Caco-2 (cell line): ENCODE measurements at regions not wholly inside any gene's neighbourhood (a gene's known extent, or its start where the extent isn't known, plus 50 kb on each side); places are given as distances from the start of the nearest gene placed in this dataset.

Experiments used
- BruUV-seq: library from RNA; stranded (reverse); fragments of 400-500 nt; replicated peaks from 2 replicates; lab custom pipeline; 2021; lab: Mats Ljungman, UMichigan
- CTCF ChIA-PET: fragments of 300-600 bp; sonication (Branson Sonifier 250); formaldehyde crosslinking; loops from one replicate; lab custom pipeline; 2022; ENCODE audit warnings: antibody characterized with exemption; lab: Charles Lee
- POLR2A ChIA-PET: fragments of 300-600 bp; sonication (Branson Sonifier 250); formaldehyde crosslinking; loops from one replicate; lab custom pipeline; 2022; ENCODE audit warnings: antibody characterized with exemption; lab: Charles Lee
- DNase-seq, 2 experiments: peaks; one replicate each; pipeline versions ENCODE4 v3.0.0 to v3.0.0-alpha.2; 2020 to 2022
- H3K27me3 ChIP-seq: replicated peaks from 2 replicates; pipeline ENCODE4 v1.6.0; 2011; ENCODE audit warnings: low read length; ENCODE audit not compliant: control insufficient read depth, insufficient read depth
- H3K36me3 ChIP-seq: 2 replicates; pipeline ENCODE4 v1.5.1; 2011; ENCODE audit warnings: low read length; ENCODE audit not compliant: control insufficient read depth, insufficient read depth
- H3K4me1 ChIP-seq: fragments of 250-450 bp; sonication (Bioruptor Pico); 2 replicates; pipeline ENCODE4 v1.5.1; 2020; ENCODE audit warnings: mild to moderate bottlenecking
- H3K4me3 ChIP-seq: 2 replicates; pipeline ENCODE4 v1.5.1; 2011; ENCODE audit warnings: low read depth, mild to moderate bottlenecking, control low read depth, low read length
- H3K9me3 ChIP-seq: fragments of 250-450 bp; sonication (Bioruptor Pico); 2 replicates; pipeline ENCODE4 v1.5.1; 2020; ENCODE audit warnings: mild to moderate bottlenecking, moderate library complexity
- H3K27ac Mint-ChIP-seq: one replicate; pipeline ENCODE4 v1.8.0; 2022; ENCODE audit warnings: mixed read lengths; ENCODE audit not compliant: unreplicated experiment
- H3K27me3 Mint-ChIP-seq: one replicate; pipeline ENCODE4 v1.8.0; 2022; ENCODE audit warnings: mixed read lengths; ENCODE audit not compliant: insufficient read depth, unreplicated experiment
- H3K36me3 Mint-ChIP-seq: one replicate; pipeline ENCODE4 v1.8.0; 2022; ENCODE audit warnings: mild to moderate bottlenecking, mixed read lengths; ENCODE audit not compliant: insufficient read depth, unreplicated experiment
- H3K4me1 Mint-ChIP-seq: one replicate; pipeline ENCODE4 v1.8.0; 2022; ENCODE audit warnings: low read depth, mixed read lengths; ENCODE audit not compliant: unreplicated experiment
- H3K4me3 Mint-ChIP-seq: one replicate; pipeline ENCODE4 v1.8.0; 2022; ENCODE audit warnings: mild to moderate bottlenecking, moderate library complexity, mixed read lengths; ENCODE audit not compliant: unreplicated experiment
- H3K9me3 Mint-ChIP-seq: one replicate; pipeline ENCODE4 v1.8.0; 2022; ENCODE audit warnings: mixed read lengths; ENCODE audit not compliant: unreplicated experiment
- intact Hi-C: fragments of 100-400 bp; cut with micrococcal nuclease; formaldehyde crosslinking; loops from one replicate; pipeline ENCODE4 v1.10.0; 2022; ENCODE audit not compliant: unreplicated experiment
- TF ChIP-seq, protein P1 (sequence below), 2 experiments: fragments of 200-600 bp in 1 of 2; IDR thresholded peaks; 1 replicate in 1 of 2; 2 replicates in 1 of 2; pipeline versions ENCODE4 v1.5.1 to v1.8.0; 2011 to 2022; ENCODE audit warnings: antibody characterized with exemption in 1 of 2, control low read depth in 1 of 2, inconsistent platforms in 1 of 2, low read depth in 1 of 2, low read length in 1 of 2, mild to moderate bottlenecking in 1 of 2, moderate library complexity in 1 of 2; ENCODE audit not compliant: insufficient read depth in 1 of 2, severe bottlenecking in 1 of 2, unreplicated experiment in 1 of 2

DNA sequence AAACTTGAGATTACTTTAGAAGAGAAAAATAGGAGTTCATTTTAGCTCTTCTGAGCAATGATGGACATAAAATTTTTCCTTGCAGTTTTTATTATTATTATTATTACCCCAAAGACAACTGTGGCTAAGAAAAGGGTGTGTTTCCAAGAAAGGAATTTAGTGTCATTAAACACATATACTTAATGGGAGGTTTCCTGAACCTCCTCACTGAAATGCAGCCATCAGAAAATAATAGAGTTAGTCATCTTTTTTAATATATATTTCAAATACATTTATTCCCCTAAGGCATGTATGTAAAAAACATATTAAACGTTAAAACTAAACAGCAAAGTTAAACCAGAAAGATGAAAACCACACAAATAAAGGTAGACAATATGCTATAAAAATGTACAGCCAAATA is 66.8 kb downstream of the CRPPA start:
- H3K27me3 ChIP-seq: no peaks in the 10 kb centered on the region
- H3K4me3 ChIP-seq: no peak overlapping the region
- no peaks in the 10 kb centered on the region for H3K9me3 ChIP-seq
- Mint-ChIP-seq H3K9me3 (peaks cover 16% of the 10 kb centered on the region), H3K27ac (no peak overlapping the region), H3K36me3 (no peaks in the 10 kb centered on the region), H3K4me1 (peaks cover 2% of the 10 kb centered on the region), H3K4me3 (no peak overlapping the region), H3K27me3 (no peaks in the 10 kb centered on the region)
- CTCF ChIA-PET: no interaction called here
- no TSS peak for BruUV-seq
- no peaks in the 10 kb centered on the region for H3K36me3 ChIP-seq
- H3K4me1 ChIP-seq: no peaks in the 10 kb centered on the region; the same call in 1 of the 2 replicates
- no peak for DNase-seq
- intact Hi-C loops: no loop called here
- TF ChIP-seq, protein P1, sequence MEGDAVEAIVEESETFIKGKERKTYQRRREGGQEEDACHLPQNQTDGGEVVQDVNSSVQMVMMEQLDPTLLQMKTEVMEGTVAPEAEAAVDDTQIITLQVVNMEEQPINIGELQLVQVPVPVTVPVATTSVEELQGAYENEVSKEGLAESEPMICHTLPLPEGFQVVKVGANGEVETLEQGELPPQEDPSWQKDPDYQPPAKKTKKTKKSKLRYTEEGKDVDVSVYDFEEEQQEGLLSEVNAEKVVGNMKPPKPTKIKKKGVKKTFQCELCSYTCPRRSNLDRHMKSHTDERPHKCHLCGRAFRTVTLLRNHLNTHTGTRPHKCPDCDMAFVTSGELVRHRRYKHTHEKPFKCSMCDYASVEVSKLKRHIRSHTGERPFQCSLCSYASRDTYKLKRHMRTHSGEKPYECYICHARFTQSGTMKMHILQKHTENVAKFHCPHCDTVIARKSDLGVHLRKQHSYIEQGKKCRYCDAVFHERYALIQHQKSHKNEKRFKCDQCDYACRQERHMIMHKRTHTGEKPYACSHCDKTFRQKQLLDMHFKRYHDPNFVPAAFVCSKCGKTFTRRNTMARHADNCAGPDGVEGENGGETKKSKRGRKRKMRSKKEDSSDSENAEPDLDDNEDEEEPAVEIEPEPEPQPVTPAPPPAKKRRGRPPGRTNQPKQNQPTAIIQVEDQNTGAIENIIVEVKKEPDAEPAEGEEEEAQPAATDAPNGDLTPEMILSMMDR (IDR thresholded peaks at IDR 0.05; ENCODE audit: insufficient read depth in 1 of 2, low read depth in 1 of 2, low read length in 1 of 2, severe bottlenecking in 1 of 2, unreplicated experiment in 1 of 2): no peak
- POLR2A ChIA-PET: no interaction called here

GRCh38 chr7:16353226-16353625 is 68.1 kb downstream of the CRPPA start:
- Histone ChIP-seq H3K4me3 (no peak overlapping the region), H3K9me3 (no peaks in the 10 kb centered on the region), H3K4me1 (no peaks in the 10 kb centered on the region), H3K36me3 (no peaks in the 10 kb centered on the region), H3K27me3 (no peaks in the 10 kb centered on the region)
- TF ChIP-seq, protein P1 (IDR thresholded peaks at IDR 0.05; ENCODE audit: insufficient read depth in 1 of 2, low read depth in 1 of 2, low read length in 1 of 2, severe bottlenecking in 1 of 2, unreplicated experiment in 1 of 2): no peak
- Mint-ChIP-seq H3K9me3 (peaks cover 22% of the 10 kb centered on the region), H3K27me3 (no peaks in the 10 kb centered on the region), H3K4me3 (no peak overlapping the region), H3K36me3 (no peaks in the 10 kb centered on the region), H3K27ac (no peak overlapping the region), H3K4me1 (no peaks in the 10 kb centered on the region)
- no TSS peak for BruUV-seq
- CTCF ChIA-PET: no interaction called here
- intact Hi-C loops: no loop called here
- POLR2A ChIA-PET: no interaction called here
- no peak for DNase-seq

- Histone ChIP-seq H3K27me3 (no peaks in the 10 kb centered on the region), H3K9me3 (no peaks in the 10 kb centered on the region; the same call in 1 of the 2 replicates), H3K4me3 (no peak overlapping the region), H3K36me3 (no peaks in the 10 kb centered on the region), H3K4me1 (peaks cover 17% of the 10 kb centered on the region)
- no peak overlapping the region for H3K4me3 Mint-ChIP-seq
- H3K4me1 Mint-ChIP-seq: peaks cover 7% of the 10 kb centered on the region
- no peak for DNase-seq
- H3K27ac Mint-ChIP-seq: no peak overlapping the region
- no peaks in the 10 kb centered on the region for H3K27me3 Mint-ChIP-seq
- intact Hi-C loops: no loop called here
- ChIA-PET POLR2A (no interaction called here), CTCF (no interaction called here)
- BruUV-seq: no TSS peak
- H3K9me3 Mint-ChIP-seq: peaks cover 22% of the 10 kb centered on the region
- H3K36me3 Mint-ChIP-seq: no peaks in the 10 kb centered on the region
- TF ChIP-seq, protein P1 (IDR thresholded peaks at IDR 0.05; ENCODE audit: insufficient read depth in 1 of 2, low read depth in 1 of 2, low read length in 1 of 2, severe bottlenecking in 1 of 2, unreplicated experiment in 1 of 2): no peak
These were observed 70.7 kb downstream of the CRPPA start for GRCh38 chr7:16350634-16351033.
